K562 (cell line): ENCODE measurements at regions not wholly inside any gene's neighbourhood (a gene's known extent, or its start where the extent isn't known, plus 50 kb on each side); places are given as distances from the start of the nearest gene placed in this dataset.

Experiments
- ATAC-seq: fragments of 200-7000 bp; cut with Tn5 transposase; 3 replicates; pipeline ENCODE4 v1.9.1; 2020; ENCODE audit warnings: moderate library complexity
- BruUV-seq: library from RNA; stranded (reverse); fragments of 400-500 nt; replicated peaks from 2 replicates; lab custom pipeline; 2021; lab: Mats Ljungman, UMichigan
- CTCF ChIA-PET: fragments of 300-600 bp; formaldehyde crosslinking; extraction: SDS; loops from one replicate; lab custom pipeline; 2021; ENCODE audit warnings: low intra/inter-chr PET ratio; lab: Yijun Ruan, JAX
- POLR2A ChIA-PET: fragments of 300-600, 350-650 bp; sonication (Branson Sonifier 250); formaldehyde crosslinking; extraction: SDS; loops from one replicate; lab custom pipeline; 2021; ENCODE audit warnings: antibody characterized with exemption, inconsistent platforms; lab: Yijun Ruan, JAX
- DNase-seq, 4 experiments: peaks; one replicate each; pipeline versions ENCODE4 v3.0.0 to v3.0.0-alpha.2; 2011 to 2018; ENCODE audit warnings: low spot score in 3 of 4, mixed read lengths in 3 of 4; ENCODE audit errors: extremely low read depth in 1 of 4
- FAIRE-seq: peaks from 2 replicates; lab custom pipeline; 2011; peaks lifted over from hg19 to GRCh38; lab: Jason Lieb, UNC
- H2AFZ ChIP-seq: 2 replicates; pipeline ENCODE4 v1.6.0; 2011; ENCODE audit warnings: low read depth, low read length, control low read depth, inconsistent platforms
- H3K27ac ChIP-seq: fragments of 200-600 bp; 3 replicates; pipeline ENCODE4 v1.8.0; 2011; ENCODE audit warnings: low read depth, mild to moderate bottlenecking, control low read depth, inconsistent platforms, low read length, moderate library complexity, mixed read lengths; ENCODE audit errors: extremely low read depth
- H3K27me3 ChIP-seq, 2 experiments: fragments of 300-600 bp in 1 of 2; 2 replicates in 1 of 2; 3 replicates in 1 of 2; pipeline versions ENCODE4 v1.6.0 to v1.8.0; 2011; ENCODE audit warnings: inconsistent platforms in 2 of 2, low read length in 2 of 2, mild to moderate bottlenecking in 1 of 2, mixed read lengths in 1 of 2, moderate library complexity in 1 of 2; ENCODE audit not compliant: control insufficient read depth in 2 of 2, insufficient read depth in 2 of 2
- H3K36me3 ChIP-seq: fragments of 300-600 bp; 3 replicates; pipeline ENCODE4 v1.8.0; 2011; ENCODE audit warnings: mild to moderate bottlenecking, low read length, inconsistent platforms; ENCODE audit not compliant: control insufficient read depth, insufficient read depth
- H3K4me1 ChIP-seq, 2 experiments: fragments of 200-600 bp in 1 of 2; replicated peaks in 1 of 2; 2 replicates in 1 of 2; 3 replicates in 1 of 2; pipeline versions ENCODE4 v1.5.1 to v1.8.0; 2011; ENCODE audit warnings: inconsistent platforms in 2 of 2, low read length in 2 of 2, mild to moderate bottlenecking in 1 of 2, mixed read lengths in 1 of 2, moderate library complexity in 1 of 2; ENCODE audit not compliant: control insufficient read depth in 2 of 2, insufficient read depth in 2 of 2
- H3K4me2 ChIP-seq: 2 replicates; pipeline ENCODE4 v1.6.1; 2011; ENCODE audit warnings: low read length, control low read depth, inconsistent platforms, mixed read lengths; ENCODE audit not compliant: insufficient read depth
- H3K4me3 ChIP-seq: fragments of 200-600 bp; sonication (generic), shearing (Covaris generic); 2 replicates; pipeline ENCODE4 v1.5.1; 2016; ENCODE audit warnings: control low read depth, inconsistent platforms
- H3K79me2 ChIP-seq: fragments of 200-600 bp; 3 replicates; pipeline ENCODE4 v1.8.0; 2011; ENCODE audit warnings: low read length, inconsistent platforms; ENCODE audit not compliant: control insufficient read depth, insufficient read depth
- H3K9ac ChIP-seq, 2 experiments: 2 replicates each; pipeline versions ENCODE4 v1.6.0 to v1.6.1; 2011; ENCODE audit warnings: low read depth in 2 of 2, low read length in 2 of 2, control low read depth in 1 of 2, inconsistent platforms in 1 of 2, mild to moderate bottlenecking in 1 of 2, mixed read lengths in 1 of 2; ENCODE audit not compliant: insufficient read depth in 1 of 2
- H3K9me1 ChIP-seq: one replicate; pipeline ENCODE4 v1.6.0; 2011; ENCODE audit warnings: inconsistent platforms, mild to moderate bottlenecking, low read length, moderate library complexity; ENCODE audit not compliant: control insufficient read depth, insufficient read depth
- H3K9me3 ChIP-seq: replicated peaks from 2 replicates; pipeline ENCODE4 v1.5.1; 2011; ENCODE audit warnings: low read depth, low read length, inconsistent platforms; ENCODE audit not compliant: control insufficient read depth, insufficient read depth
- H4K20me1 ChIP-seq: replicated peaks from 2 replicates; pipeline ENCODE4 v1.6.1; 2011; ENCODE audit warnings: low read length, inconsistent platforms, mixed read lengths; ENCODE audit not compliant: control insufficient read depth, insufficient read depth
- AFF1 ChIP-seq, 2 experiments: fragments of 450-650 bp; IDR thresholded peaks; 2 replicates each; pipeline ENCODE4 v1.6.1; 2018; ENCODE audit warnings: mild to moderate bottlenecking in 2 of 2, low read depth in 1 of 2; ENCODE audit not compliant: partially characterized antibody in 2 of 2
- DACH1 ChIP-seq: fragments of 450-650 bp; IDR thresholded peaks from 2 replicates; pipeline ENCODE4 v1.6.1; 2018; ENCODE audit not compliant: partially characterized antibody
- EZH2 ChIP-seq: IDR thresholded peaks from 2 replicates; pipeline ENCODE4 v1.6.1; 2012; ENCODE audit warnings: low read depth, mild to moderate bottlenecking, inconsistent platforms, low read length, borderline replicate concordance
- FOXM1 ChIP-seq, 2 experiments: fragments of 450-650 bp in 1 of 2; sonication (generic) in 1 of 2; formaldehyde crosslinking in 1 of 2; IDR thresholded peaks; 2 replicates each; pipeline versions ENCODE4 v1.6.1 to v1.9.0; 2017 to 2022; ENCODE audit warnings: low read depth in 2 of 2, mild to moderate bottlenecking in 2 of 2, missing genetic modification reagents in 1 of 2, moderate library complexity in 1 of 2
- HDAC1 ChIP-seq, 2 experiments: fragments of 450-650 bp; IDR thresholded peaks; 2 replicates each; pipeline ENCODE4 v1.6.1; 2016 to 2017; ENCODE audit warnings: inconsistent platforms in 1 of 2, mild to moderate bottlenecking in 1 of 2, moderate library complexity in 1 of 2
- KDM1A ChIP-seq, 2 experiments: fragments of 450-650 bp; IDR thresholded peaks; 2 replicates each; pipeline ENCODE4 v1.6.1; 2016; ENCODE audit warnings: mild to moderate bottlenecking in 2 of 2
- MYNN ChIP-seq, 2 experiments: sonication (generic); formaldehyde crosslinking in 1 of 2; IDR thresholded peaks; 2 replicates each; pipeline versions ENCODE4 v1.5.0 to v1.6.1; 2016 to 2020; ENCODE audit warnings: antibody characterized with exemption in 1 of 2, missing genetic modification reagents in 1 of 2
- PHF8 ChIP-seq: fragments of 200-600 bp; sonication (generic); IDR thresholded peaks from 2 replicates; pipeline ENCODE4 v1.6.1; 2012; ENCODE audit warnings: mixed run types, mild to moderate bottlenecking, inconsistent platforms, low read length, moderate library complexity, borderline replicate concordance
- TCF3 ChIP-seq: sonication (generic); formaldehyde crosslinking; IDR thresholded peaks from 2 replicates; pipeline ENCODE4 v1.4.0; 2020; ENCODE audit warnings: mild to moderate bottlenecking, missing genetic modification reagents
- ZBTB12 ChIP-seq: fragments of 250-450 bp; sonication (Bioruptor Pico); IDR thresholded peaks from 2 replicates; pipeline ENCODE4 v1.4.0; 2020
- WGBS: fragments of 100-300 bp; shearing (Covaris generic); methylation state at CpG from one replicate; pipeline ENCODE4 v1.1.6; 2016; ENCODE audit warnings: low coverage, mixed read lengths; ENCODE audit not compliant: insufficient coverage; ENCODE audit errors: missing lambda C conversion rate; 5-methylcytosine and 5-hydroxymethylcytosine counted together
- in situ Hi-C: fragments of 300-500 bp; cut with MboI; formaldehyde crosslinking; loops from 4 replicates; pipeline ENCODE4 v1.15.0; 2018; ENCODE audit warnings: inconsistent platforms, mixed read lengths
- intact Hi-C: fragments of 100-400 bp; cut with micrococcal nuclease; formaldehyde crosslinking; loops from 2 replicates; pipeline ENCODE4 v1.14.2; 2022

GRCh38 chr12:124699909-124700308 is 132.5 kb upstream of the NCOR2 start:
- H3K4me1 ChIP-seq: peaks cover 0 to 3% of the 10 kb centered on the region in 2 experiments; a peak in 2 of 5 replicates
- H3K27me3 ChIP-seq: peaks cover 61 to 82% of the 10 kb centered on the region in 2 experiments
- no peaks in the 10 kb centered on the region for H3K36me3 ChIP-seq
- DNase-seq (peak in 1 of 4 experiments; percentile 22), FAIRE-seq (no peak), ATAC-seq (peak; percentile 42; the same call in 1 of the 3 replicates)
- H2AFZ ChIP-seq: no peak overlapping the region
- BruUV-seq: no TSS peak
- intact Hi-C loops: no loop called here
- H3K9ac ChIP-seq: no peak overlapping the region
- no peaks in the 10 kb centered on the region for H3K79me2 ChIP-seq
- H4K20me1 ChIP-seq: peaks cover 5% of the 10 kb centered on the region; the same call in 1 of the 2 replicates
- POLR2A ChIA-PET: interaction anchor here (1.3 kb wide), 1 partner anchor 11 kb away, joined by 9 read pairs; no protein-coding TSS in a partner anchor
- no peak overlapping the region for H3K4me2 ChIP-seq
- no peak for TF ChIP-seq ZBTB12 (CRISPR knock-in tag)
- no peak for TF ChIP-seq PHF8
- TF ChIP-seq DACH1: no peak
- no peak for TF ChIP-seq AFF1 (IDR thresholded peaks at IDR 0.05; ENCODE audit: low read depth in 1 of 2, partially characterized antibody in 2 of 2)
- no peak for TF ChIP-seq MYNN (IDR thresholded peaks at IDR 0.05)
- TF ChIP-seq MYNN (CRISPR knock-in tag; IDR thresholded peaks at IDR 0.05): no peak
- peak; percentile 58; the same call in 1 of the 2 replicates for TF ChIP-seq EZH2
- TF ChIP-seq TCF3 (CRISPR knock-in tag): peak; percentile 11; the same call in 1 of the 2 replicates
- TF ChIP-seq HDAC1 (IDR thresholded peaks at IDR 0.05): no peak
- no peak for TF ChIP-seq KDM1A (IDR thresholded peaks at IDR 0.05)
- no peak for TF ChIP-seq FOXM1 (IDR thresholded peaks at IDR 0.05; ENCODE audit: low read depth)
- no peak for TF ChIP-seq FOXM1 (CRISPR knock-in tag; IDR thresholded peaks at IDR 0.05; ENCODE audit: low read depth)
- CTCF ChIA-PET: no interaction called here
- no peak overlapping the region for H3K27ac ChIP-seq
- in situ Hi-C loops: no loop called here
- no peak overlapping the region for H3K4me3 ChIP-seq
- H3K9me1 ChIP-seq: no peaks in the 10 kb centered on the region
- 4% methylated on average over 14 of the region's 14 CpGs for WGBS
- no peaks in the 10 kb centered on the region for H3K9me3 ChIP-seq
